ENCODE measurements at regions not wholly inside any gene's neighbourhood (a gene's known extent, or its start where the extent isn't known, plus 50 kb on each side); places are given as distances from the start of the nearest gene placed in this dataset.

DNA sequence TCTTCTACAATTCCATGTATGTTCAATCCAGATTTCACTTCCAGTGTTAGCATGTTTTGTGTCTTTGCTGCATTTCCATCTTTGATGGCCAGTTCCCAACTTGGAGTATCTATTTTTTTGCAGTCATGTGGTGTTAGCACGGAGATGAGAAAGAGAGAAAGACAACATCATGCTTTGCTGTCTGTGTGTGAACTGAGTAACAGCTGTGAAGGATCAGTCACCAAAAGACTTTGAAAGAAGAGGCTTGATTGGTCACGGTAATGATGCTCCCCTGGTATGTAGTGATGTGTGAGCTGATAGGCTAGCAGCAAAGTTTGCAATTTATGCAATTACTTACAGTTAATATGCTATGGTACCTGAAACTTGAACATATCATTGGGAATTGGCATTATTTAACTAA, 731.3 kb upstream of the NRSN1 start:
- TF ChIP-seq TAF1 (CRISPR knock-in tag; IDR thresholded peaks at IDR 0.05) (no peak), PREB (CRISPR knock-in tag; IDR thresholded peaks at IDR 0.05) (no peak), ZBTB3 (CRISPR knock-in tag; IDR thresholded peaks at IDR 0.05; ENCODE audit: borderline replicate concordance, low read depth) (no peak)
- TF ChIP-seq, protein P1, sequence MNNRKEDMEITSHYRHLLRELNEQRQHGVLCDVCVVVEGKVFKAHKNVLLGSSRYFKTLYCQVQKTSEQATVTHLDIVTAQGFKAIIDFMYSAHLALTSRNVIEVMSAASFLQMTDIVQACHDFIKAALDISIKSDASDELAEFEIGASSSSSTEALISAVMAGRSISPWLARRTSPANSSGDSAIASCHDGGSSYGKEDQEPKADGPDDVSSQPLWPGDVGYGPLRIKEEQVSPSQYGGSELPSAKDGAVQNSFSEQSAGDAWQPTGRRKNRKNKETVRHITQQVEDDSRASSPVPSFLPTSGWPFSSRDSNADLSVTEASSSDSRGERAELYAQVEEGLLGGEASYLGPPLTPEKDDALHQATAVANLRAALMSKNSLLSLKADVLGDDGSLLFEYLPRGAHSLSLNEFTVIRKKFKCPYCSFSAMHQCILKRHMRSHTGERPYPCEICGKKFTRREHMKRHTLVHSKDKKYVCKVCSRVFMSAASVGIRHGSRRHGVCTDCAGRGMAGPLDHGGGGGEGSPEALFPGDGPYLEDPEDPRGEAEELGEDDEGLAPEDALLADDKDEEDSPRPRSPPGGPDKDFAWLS (CRISPR knock-in tag; IDR thresholded peaks at IDR 0.05; ENCODE audit: borderline replicate concordance), result no peak
- TF ChIP-seq, protein P2, sequence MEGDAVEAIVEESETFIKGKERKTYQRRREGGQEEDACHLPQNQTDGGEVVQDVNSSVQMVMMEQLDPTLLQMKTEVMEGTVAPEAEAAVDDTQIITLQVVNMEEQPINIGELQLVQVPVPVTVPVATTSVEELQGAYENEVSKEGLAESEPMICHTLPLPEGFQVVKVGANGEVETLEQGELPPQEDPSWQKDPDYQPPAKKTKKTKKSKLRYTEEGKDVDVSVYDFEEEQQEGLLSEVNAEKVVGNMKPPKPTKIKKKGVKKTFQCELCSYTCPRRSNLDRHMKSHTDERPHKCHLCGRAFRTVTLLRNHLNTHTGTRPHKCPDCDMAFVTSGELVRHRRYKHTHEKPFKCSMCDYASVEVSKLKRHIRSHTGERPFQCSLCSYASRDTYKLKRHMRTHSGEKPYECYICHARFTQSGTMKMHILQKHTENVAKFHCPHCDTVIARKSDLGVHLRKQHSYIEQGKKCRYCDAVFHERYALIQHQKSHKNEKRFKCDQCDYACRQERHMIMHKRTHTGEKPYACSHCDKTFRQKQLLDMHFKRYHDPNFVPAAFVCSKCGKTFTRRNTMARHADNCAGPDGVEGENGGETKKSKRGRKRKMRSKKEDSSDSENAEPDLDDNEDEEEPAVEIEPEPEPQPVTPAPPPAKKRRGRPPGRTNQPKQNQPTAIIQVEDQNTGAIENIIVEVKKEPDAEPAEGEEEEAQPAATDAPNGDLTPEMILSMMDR (CRISPR knock-in tag; IDR thresholded peaks at IDR 0.05), result no peak

Data from HepG2 (cell line).